GM21526 (cell line): ENCODE measurements at regions not wholly inside any gene's neighbourhood (a gene's known extent, or its start where the extent isn't known, plus 50 kb on each side); places are given as distances from the start of the nearest gene placed in this dataset.
"Not testable (repeated sequence)": the region's sequence is repeated elsewhere in the genome, so short reads cannot be mapped to it uniquely, and the experiment has no call there.

Experiments
- ATAC-seq: cut with Tn5 transposase; IDR thresholded peaks from one replicate; pipeline ENCODE4 v1.9.1; 2021; ENCODE audit warnings: moderate library complexity; ENCODE audit not compliant: unreplicated experiment, low FRiP score

DNA sequence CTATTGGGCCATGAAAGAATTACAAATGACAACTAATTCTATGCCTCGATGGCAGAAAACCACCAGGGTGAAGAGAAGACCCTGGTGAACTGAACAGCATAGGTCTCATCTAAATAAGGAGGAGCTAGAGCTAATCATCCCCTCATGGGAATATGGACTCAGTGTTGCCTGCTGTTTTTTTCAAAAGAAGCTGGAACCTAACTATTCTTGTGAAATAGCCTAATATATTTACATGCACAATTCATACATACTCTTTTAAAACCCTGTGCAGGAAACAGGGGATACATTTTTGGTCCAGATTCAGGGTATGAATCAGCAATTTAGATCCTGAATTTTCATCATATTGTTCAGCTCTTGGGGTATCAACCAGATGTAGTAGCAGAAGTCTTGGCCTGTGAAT is 560.6 kb downstream of the TOX3 start:
- no peak for ATAC-seq

DNA sequence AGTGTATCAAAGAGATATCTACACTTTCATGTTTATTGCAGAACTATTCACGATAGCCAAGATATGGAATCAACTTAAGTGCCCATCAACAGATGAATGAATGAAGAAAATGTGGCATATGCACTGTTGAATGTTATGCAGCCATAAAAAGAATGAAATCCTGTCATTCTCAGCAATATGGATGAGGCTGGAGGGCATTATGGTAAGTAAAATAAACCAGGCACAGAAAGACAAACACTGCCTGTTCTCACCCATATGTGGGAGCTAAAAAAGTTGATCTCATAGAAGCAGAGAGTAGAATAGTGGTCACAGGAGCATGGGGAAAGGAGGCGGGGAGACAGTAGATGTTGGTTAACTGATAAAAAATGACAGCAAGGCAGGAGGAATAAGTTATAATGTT is 561.8 kb downstream of the TOX3 start:
- ATAC-seq, result no peak

DNA sequence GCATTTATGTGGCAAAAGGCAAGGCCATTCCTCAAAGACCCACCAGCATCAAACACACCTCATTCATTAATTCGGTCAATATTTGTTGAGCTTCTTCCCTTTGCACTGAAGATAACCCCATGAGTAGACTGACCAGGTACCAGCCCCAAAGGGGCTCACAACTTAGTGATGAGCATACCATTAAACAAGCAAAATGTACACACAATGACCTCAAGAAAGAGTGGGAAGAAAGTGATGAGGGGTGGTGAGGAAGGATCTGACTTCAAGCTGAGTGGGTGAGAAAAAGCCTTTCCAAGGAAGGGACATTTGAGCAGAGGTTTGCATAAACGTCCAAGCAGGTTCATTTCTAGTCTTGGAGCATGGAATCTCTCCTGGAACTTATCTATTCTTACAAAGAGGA is 562.5 kb downstream of the TOX3 start:
- no peak for ATAC-seq

DNA sequence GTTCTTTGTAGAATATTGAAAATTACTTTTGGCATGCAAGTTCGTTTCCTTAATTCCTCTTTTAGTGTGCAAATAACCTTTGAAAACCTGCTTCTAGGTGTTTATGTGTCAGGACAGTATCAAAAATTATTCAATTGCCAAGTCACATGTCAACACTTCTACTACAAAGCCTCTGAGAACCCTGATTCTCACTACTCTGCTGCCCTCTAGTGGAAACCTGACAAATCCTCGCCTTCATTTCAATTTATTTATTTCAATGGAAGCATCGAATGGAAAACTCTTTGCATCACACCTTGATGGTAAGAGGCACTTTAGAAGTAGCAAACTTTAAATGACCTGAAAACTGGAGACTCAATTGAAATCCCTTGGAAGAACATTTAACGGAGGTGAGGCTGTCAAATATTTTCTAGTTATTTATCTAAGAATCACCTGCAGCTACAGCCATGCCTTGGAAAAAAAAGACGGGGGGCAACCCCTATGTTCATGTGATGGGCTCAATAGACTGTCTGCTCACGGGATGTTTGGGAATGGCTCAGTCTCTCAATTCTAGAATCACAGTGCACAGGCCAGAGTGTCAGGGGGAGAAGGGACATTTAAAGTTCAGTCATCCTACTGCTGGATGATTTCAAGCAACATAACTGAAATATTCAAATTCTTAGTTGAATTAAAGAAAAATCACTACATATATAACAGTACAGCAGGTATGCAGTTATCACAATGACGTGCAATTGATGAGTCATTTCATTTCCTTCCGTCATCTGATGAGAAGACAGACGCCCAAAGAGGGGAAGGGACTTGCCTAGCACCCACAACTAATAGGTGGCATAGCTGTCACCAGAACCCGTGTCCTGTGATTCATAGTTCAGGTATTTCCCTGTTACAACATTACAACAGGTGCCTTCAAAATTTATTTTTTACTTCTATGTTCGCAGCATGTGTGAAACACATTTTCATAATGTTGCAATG is 563.9 kb downstream of the TOX3 start:
- no peak for ATAC-seq

DNA sequence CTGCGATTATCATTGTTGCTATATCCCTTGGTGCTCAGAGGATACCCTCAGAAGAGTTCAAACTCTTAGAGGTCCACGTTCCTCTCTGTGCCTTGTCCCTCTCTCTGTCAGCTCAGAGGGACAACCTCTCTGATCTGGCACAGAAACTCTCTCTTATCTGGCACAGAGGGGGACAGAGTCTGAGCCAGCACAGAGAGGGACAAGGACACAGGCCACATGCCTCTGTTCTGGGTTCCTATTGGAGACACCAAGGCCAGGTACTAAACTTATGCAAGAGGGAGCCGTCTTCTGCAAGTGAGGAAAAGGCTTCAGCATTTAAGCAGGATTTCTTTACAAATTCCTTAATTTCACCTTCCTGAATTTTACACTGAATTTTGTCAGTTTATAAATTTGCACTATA is 565.2 kb downstream of the TOX3 start:
- ATAC-seq, result no peak

DNA sequence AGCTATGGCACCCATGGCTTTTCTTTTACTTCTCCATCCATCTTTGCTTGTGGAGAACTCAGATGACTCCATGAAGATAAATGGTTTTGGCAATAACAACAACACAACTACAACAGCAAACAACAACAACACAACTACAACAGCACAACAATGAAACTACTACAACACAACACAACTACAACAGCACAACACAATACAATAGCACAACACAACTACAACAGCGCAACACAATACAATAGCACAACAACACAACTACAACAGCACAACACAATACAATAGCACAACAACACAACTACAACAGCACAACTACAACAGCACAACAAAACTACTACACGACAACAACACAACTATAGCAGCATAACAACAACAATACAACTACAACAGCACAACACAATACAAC is 569.4 kb downstream of the TOX3 start:
- ATAC-seq, result not testable (repeated sequence)

DNA sequence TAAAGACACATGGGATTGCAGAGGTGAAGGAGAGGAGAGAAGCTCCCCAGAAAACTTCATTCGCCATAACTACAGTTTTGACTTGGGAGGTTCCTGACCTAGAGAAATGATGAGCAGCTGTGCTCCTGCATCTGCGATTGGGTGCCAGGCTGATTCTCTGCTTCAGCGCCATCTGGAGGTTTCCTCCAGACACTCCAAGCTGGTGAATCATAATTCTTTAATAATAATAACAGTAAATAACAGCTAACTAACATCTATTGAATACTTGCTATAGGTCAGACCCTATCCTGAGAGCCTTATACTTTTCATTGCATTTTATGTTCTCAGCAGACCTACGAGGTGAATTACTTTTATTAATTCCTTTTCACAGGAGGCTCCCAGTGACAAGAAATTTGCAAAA is 575.8 kb downstream of the TOX3 start:
- ATAC-seq, result no peak

DNA sequence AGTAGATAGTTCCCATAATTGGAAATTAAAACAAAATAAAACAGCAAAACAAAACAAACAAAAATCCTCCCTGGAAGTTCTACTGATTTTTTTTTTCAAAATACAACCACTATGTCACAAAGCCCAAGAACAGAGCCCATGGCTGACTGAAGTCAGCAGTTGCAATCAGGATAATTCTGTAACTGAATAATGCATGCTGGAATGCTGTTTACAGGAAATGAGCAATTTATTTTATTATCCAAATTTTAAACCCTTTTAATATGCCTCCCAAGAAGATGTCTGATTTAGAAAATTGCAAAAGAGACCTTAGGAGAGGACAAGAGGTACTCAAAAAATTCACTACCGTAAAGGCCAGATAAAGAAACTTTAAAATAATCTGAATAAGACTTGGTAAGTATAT is 578.2 kb downstream of the TOX3 start:
- ATAC-seq, result no peak

DNA sequence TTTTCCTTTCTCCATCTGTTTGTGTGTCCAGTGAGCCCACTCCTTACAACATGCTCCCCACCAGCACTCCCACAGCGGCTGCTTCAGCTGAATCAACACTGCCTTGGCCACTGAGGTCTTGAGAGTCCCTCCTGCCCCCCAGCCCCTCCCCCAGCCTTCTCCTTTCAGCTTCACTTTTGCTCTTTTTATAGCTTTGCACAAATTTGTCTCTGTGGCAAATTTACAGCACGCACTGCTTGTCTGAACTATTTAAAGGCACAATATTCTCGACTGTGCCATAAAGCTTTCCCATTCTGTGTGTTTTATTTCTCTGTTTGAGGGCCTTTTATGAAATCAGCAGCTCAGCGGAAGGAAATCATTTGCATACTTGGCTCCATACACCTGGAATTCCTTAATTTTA is 579.3 kb downstream of the TOX3 start:
- ATAC-seq, result no peak

DNA sequence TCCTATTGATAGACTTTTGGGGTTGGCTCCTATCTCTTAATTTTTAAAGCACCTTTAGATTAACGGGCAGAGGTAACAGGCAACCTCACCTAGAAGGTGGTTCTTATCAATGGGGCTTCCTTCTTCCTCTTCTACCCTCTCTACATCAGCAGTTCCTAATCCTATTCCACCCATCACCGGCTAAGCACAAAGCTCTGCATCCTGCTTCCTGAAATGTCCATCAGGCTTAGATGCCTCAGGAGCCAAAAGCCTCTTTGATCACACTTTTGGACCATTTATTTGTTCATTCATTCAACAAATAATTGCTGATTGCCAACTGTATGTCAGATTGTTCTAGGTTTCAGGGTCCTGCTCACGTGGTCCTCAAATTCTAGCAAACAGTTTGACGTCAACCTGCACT is 586.0 kb downstream of the TOX3 start:
- no peak for ATAC-seq

DNA sequence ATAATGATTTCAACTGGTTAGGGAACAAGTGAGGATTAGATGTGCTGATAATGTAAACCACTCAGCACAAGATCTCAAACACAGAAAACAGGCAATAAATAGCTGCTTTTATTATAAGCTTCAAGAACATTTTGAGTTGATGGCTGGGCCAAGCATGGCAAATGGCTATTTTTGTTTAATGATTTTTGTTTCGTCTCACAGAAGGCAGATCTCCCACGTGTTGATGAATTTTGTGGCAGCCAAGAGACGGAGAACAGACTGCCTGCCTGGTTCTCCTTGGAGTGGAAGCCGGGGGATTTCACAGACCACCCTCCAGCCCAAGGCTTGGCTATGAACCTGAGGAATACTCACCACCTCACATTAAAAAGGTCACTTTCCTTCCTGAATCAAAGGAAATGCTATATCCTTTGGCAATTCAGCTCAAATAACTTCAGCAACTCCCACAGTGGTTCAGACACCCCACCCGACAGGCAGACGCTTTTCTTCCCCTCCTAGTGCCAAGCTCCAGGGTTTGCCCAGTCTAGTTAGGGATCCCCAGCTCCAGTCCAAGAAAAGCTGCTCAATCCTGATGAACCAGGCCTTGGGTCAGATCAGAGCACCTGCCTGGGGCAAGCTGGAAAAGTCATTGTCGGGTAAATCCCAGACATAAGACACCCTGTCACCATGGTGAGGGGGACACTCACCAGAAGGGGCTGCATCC is 593.5 kb downstream of the TOX3 start:
- ATAC-seq, result no peak

DNA sequence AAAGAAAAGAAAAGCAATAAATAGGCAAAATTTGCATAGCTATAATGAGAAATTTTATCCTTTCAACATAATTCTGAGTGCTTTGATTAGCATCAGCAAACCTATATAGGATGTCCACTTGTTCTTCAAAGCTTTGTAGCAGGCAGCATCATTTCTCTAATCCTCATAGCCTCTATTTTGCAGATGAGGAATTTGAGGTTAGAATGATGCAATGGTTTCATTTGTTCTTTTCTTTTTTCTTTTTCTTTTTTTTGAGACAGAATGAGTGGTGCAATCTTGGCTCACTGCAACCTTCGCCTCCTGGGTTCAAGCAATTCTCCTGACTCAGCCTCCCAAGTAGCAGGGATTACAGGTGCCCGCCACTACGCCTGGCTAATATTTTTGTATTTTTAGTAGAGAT is 594.4 kb downstream of the TOX3 start:
- no peak for ATAC-seq

DNA sequence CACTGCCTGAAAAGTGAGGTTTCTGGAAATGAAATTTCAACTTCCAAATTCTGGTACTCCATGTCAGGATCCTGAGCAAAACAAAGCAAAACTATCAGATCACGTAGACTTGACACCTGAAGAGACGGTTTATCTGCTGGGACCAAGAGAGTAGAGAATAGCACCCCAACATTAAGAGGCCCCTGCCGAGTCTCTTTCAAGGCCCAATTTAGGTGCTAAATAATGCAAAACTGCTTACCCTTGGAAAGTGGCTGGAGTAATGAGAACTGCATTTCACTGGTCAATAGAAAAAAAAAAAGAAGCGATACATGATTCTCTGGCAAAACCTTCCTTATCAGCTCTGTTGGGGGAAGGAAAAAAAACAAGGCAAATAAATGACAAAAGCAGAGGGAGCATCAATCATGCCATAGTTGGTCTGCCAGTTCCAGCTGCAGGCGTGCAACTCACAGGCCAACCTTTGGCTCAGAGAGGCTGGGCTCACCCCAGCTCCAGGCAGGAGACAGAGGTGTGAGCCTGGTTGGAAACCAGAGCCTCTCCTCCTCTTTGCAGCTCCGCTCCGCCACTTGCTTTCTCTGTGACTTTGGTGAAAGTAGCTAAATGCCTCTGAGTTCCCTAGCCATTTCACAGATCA is 595.2 kb downstream of the TOX3 start:
- ATAC-seq, result no peak

DNA sequence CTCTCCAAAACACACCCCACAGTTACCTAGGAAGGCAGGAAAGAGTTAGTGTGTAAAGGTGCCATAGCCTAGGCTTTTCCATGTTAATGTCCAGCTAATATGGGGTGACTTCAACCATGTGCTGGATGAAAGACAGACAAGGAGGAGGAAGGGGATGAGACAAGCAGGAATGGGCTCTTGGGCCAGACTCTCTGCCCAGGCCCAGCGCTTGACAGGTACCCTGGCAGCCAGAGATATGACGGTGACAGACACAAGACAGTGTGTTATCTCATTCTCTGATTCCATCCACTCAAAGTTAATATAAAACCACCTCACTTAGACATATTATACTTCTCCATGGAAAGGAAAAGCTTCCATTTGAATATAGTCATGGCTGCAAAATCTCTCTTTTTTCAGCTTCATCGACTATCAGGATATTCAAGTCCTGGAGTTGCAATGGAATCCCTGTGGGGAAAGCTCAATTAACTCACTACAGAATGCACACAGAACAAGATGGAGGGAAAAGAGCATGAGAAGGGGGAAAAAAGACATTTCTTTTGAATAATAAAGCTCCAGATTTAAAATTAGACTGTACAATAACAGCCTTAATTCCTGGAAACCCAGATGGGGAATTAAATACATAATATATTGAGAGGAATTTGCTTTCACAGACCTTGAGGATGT is 596.7 kb downstream of the TOX3 start:
- ATAC-seq, result no peak

DNA sequence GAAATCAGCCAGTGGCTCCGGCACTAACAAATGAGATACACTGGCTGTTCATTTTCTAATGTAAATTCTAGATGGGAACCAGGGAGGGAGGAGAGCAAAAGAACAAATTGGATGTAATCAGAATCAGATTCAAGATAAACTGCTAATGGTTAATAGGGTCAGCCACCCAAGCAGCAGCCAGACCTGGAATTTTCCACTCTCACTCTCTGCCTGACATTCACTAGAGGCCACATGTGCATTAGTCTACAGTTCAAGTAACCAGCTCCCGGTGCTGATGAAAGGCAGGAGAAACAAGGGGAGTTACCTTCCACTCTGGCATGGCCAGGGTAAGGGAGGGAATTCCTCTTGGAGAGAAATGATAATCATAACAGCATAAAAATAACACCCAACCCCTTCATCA is 597.7 kb downstream of the TOX3 start:
- no peak for ATAC-seq

DNA sequence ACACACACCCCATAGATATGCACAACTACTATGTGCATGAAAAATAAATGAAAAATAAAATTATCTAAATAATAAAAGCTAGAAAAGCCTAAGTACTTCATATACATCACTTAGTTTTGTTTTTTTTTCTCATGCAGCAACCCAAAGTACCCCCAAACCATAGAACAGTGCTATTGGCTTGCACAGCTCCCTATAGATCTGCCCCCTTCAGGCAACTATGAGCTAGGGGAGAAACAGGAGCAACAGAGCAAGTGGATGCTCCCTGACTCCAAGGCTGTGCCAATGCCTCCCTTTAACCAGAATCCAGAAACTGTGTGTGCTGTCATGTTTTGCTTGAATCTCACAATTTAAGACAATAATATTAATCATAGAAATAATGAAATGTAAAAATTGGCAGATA is 605.5 kb downstream of the TOX3 start:
- ATAC-seq, result no peak

DNA sequence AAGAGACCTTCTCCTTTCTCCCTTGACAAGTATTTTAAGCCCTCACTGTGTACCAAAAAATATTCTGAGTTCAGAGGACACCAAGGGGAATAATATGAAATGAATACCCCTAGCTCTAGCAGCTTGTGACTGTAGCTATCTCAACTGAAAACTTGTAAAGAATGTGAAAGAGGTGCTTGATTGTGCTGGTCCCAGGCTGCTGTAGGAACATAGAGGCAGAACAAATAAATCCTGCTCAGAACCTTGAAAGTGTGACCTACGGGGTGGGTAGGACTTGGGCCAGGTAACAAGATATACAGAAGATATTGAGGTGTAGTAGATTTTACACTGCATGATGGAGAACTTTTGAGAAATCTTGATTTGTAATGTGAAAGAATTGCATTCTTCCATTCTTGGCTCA is 606.8 kb downstream of the TOX3 start:
- ATAC-seq, result no peak

DNA sequence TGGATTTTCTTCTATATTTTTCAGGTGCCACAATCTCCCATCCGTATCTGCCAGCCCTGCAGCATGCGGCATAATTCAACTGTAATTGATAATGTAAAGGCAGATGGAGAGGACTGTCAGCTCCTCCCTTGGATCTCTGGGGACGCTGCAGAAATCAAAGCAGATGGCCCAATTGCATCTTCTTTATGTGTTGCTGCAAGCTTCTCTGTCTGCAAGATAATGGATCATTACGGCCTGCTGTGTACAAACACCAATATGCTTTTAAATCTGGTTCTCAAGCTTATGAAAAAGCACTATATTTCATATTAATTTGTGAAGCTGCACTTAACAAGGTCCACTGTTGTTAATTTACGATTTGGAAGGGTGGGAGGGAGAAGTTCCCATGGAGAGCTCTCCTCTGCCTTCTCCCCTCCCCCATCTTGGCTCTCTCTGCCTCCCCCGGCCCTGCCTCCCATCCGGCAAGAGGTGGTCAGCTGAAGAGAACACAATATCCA is 607.5 kb downstream of the TOX3 start:
- ATAC-seq, result no peak

DNA sequence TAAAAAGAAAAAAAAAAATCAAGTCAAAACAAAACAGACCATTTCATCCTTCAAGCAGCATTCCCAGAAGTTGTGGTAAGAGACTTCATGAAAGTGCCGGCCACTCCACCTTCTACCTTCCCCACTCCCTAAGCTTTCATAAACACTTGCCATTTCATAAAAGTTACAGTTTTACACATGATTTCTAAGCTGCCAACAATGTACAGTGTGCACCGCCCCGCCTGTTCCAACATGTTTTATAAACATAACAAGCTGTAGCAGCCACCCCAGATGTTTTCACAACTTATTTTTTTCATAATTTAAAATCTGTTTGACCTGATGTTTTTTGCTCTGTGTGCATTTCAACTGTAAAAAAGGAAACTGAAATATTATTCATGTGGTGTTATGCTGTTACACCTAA is 608.1 kb downstream of the TOX3 start:
- ATAC-seq, result no peak

DNA sequence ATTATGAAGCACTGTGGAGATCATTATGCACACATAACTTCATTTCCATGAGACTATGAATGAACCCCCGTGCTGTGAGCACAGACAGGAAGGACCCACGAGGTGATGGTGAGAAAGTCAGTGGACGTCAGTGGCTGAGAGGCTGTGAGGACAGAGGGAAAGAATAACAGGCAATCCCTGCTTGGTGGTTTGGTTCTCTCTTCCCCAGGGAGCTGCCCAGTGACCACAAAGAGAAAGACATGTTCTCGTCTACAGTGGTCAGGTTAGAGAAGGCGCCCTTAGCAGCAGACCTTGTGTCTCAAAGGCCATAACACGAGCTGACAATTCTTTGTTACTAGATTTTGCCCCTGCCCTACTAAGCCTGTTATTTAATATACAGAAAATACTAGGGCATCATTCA is 609.2 kb downstream of the TOX3 start:
- no peak for ATAC-seq

DNA sequence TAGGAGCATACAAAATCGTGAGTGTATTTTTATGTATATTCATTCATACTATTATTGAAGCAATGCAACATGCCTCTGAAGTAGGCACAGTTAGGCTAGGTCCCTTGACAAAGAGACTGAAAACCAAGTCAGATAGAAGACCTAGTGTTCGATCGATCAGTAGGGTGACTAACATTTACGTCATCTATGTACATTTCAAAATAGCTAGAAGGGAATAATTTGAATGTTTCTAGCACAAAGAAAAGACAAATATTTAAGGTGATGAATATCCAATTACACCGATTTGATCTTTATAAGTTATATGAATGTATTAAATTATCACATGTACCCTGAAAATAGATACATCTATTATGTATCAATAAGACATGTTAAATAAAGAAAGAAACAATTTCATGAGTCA is 610.1 kb downstream of the TOX3 start:
- ATAC-seq, result no peak
